Endothelial cell of umbilical vein (primary cell): ENCODE measurements at regions not wholly inside any gene's neighbourhood (a gene's known extent, or its start where the extent isn't known, plus 50 kb on each side); places are given as distances from the start of the nearest gene placed in this dataset.

Experiments used
- BruUV-seq: library from RNA; stranded (reverse); fragments of 400-500 nt; replicated peaks from 2 replicates; lab custom pipeline; 2021; lab: Mats Ljungman, UMichigan
- CTCF ChIA-PET: fragments of 300-600, 350-600 bp; sonication (Branson Sonifier 250); formaldehyde crosslinking; loops from one replicate; lab custom pipeline; 2021; ENCODE audit warnings: antibody characterized with exemption, inconsistent platforms; lab: Charles Lee
- POLR2A ChIA-PET: fragments of 300-600, 350-600 bp; sonication (Branson Sonifier 250); formaldehyde crosslinking; loops from one replicate; lab custom pipeline; 2021; ENCODE audit warnings: antibody characterized with exemption, inconsistent platforms; lab: Charles Lee
- DNase-seq: peaks from one replicate; pipeline ENCODE4 v3.0.0-alpha.2; 2011; ENCODE audit warnings: low read depth, low spot score
- FAIRE-seq: peaks from 2 replicates; lab custom pipeline; 2011; peaks lifted over from hg19 to GRCh38; lab: Jason Lieb, UNC
- H2AFZ ChIP-seq: 2 replicates; pipeline ENCODE4 v1.6.0; 2012; ENCODE audit warnings: low read depth, low read length, control low read depth, inconsistent platforms
- H3K27ac ChIP-seq: 2 replicates; pipeline ENCODE4 v1.5.1; 2011; ENCODE audit warnings: low read depth, mild to moderate bottlenecking, control low read depth, low read length, moderate library complexity; ENCODE audit not compliant: insufficient read depth
- H3K27me3 ChIP-seq, 2 experiments: 2 replicates each; pipeline versions ENCODE4 v1.6.0 to v1.6.1; 2011; ENCODE audit warnings: low read length in 2 of 2, mixed read lengths in 1 of 2; ENCODE audit not compliant: control insufficient read depth in 2 of 2, insufficient read depth in 2 of 2
- H3K36me3 ChIP-seq, 2 experiments: 2 replicates in 1 of 2; 3 replicates in 1 of 2; pipeline ENCODE4 v1.5.1; 2011; ENCODE audit warnings: low read length in 2 of 2, mild to moderate bottlenecking in 1 of 2, moderate library complexity in 1 of 2; ENCODE audit not compliant: control insufficient read depth in 2 of 2, insufficient read depth in 2 of 2; ENCODE audit errors: extremely low read depth in 1 of 2
- H3K4me1 ChIP-seq: 3 replicates; pipeline ENCODE4 v1.5.1; 2011; ENCODE audit warnings: mild to moderate bottlenecking, low read length; ENCODE audit not compliant: control insufficient read depth, insufficient read depth; ENCODE audit errors: extremely low read depth
- H3K4me2 ChIP-seq: 2 replicates; pipeline ENCODE4 v1.6.1; 2011; ENCODE audit warnings: low read length, control low read depth, mixed read lengths; ENCODE audit not compliant: insufficient read depth
- H3K4me3 ChIP-seq, 3 experiments: fragments of 200-600 bp in 1 of 3; sonication (generic), shearing (Covaris generic) in 1 of 3; replicated peaks in 1 of 3; 2 replicates each; pipeline ENCODE4 v1.5.1; 2011 to 2016; ENCODE audit warnings: control low read depth in 3 of 3, low read length in 3 of 3, mild to moderate bottlenecking in 2 of 3, inconsistent platforms in 1 of 3, low read depth in 1 of 3, moderate library complexity in 1 of 3; ENCODE audit not compliant: insufficient read depth in 1 of 3
- H3K79me2 ChIP-seq: 2 replicates; pipeline ENCODE4 v1.6.0; 2012; ENCODE audit warnings: low read length, inconsistent platforms; ENCODE audit not compliant: control insufficient read depth, insufficient read depth
- H3K9ac ChIP-seq: replicated peaks from 2 replicates; pipeline ENCODE3; 2011; ENCODE audit warnings: low read length, control low read depth; ENCODE audit not compliant: insufficient read depth; ENCODE audit errors: extremely low read depth
- H3K9me1 ChIP-seq: replicated peaks from 3 replicates; pipeline ENCODE4 v1.6.0; 2011; ENCODE audit warnings: mild to moderate bottlenecking, low read length; ENCODE audit not compliant: control insufficient read depth, insufficient read depth; ENCODE audit errors: extremely low read depth
- H3K9me3 ChIP-seq: replicated peaks from 2 replicates; pipeline ENCODE4 v1.5.1; 2012; ENCODE audit warnings: low read length, inconsistent platforms; ENCODE audit not compliant: control insufficient read depth, insufficient read depth
- H4K20me1 ChIP-seq: replicated peaks from 2 replicates; pipeline ENCODE3; 2011; ENCODE audit warnings: mild to moderate bottlenecking, low read length; ENCODE audit not compliant: control insufficient read depth, insufficient read depth; ENCODE audit errors: extremely low read depth
- EZH2 ChIP-seq: IDR thresholded peaks from 2 replicates; pipeline ENCODE4 v1.6.1; 2012; ENCODE audit warnings: borderline replicate concordance, low read depth, mild to moderate bottlenecking, moderate library complexity, low read length, inconsistent platforms; ENCODE audit not compliant: severe bottlenecking
- GATA2 ChIP-seq: IDR thresholded peaks from 2 replicates; pipeline ENCODE4 v1.7.0; 2011; ENCODE audit warnings: low read depth, mild to moderate bottlenecking, moderate library complexity, mixed read lengths, low read length; ENCODE audit not compliant: insufficient read length, insufficient read depth
- JUN ChIP-seq: IDR thresholded peaks from 2 replicates; pipeline ENCODE4 v1.6.1; 2011; ENCODE audit warnings: borderline replicate concordance, low read depth; ENCODE audit not compliant: insufficient read length, insufficient read depth
- MYC ChIP-seq: IDR thresholded peaks from one replicate; pipeline ENCODE4 v1.6.1; 2011; ENCODE audit warnings: mild to moderate bottlenecking, low read depth, low read length
- POLR2A ChIP-seq: IDR thresholded peaks from 2 replicates; pipeline ENCODE4 v1.6.1; 2012; ENCODE audit warnings: low read depth, mild to moderate bottlenecking, control low read depth, low read length
- POLR2AphosphoS5 ChIP-seq: IDR thresholded peaks from 2 replicates; pipeline ENCODE4 v1.6.1; 2012; ENCODE audit warnings: low read depth, mild to moderate bottlenecking, control low read depth, low read length, moderate library complexity; ENCODE audit not compliant: insufficient read depth
- dilution Hi-C: fragments of 300-500 bp; cut with MboI; formaldehyde crosslinking; loops from one replicate; pipeline ENCODE4 v1.15.0; 2019; ENCODE audit warnings: low sequenced_read_pairs; ENCODE audit not compliant: extremely low pct_ligation_motif_present
- intact Hi-C: fragments of 100-400 bp; cut with micrococcal nuclease; formaldehyde crosslinking; loops from one replicate; pipeline ENCODE4 v1.10.0; 2022
- TF ChIP-seq, protein P1 (sequence below): IDR thresholded peaks from 2 replicates; pipeline ENCODE4 v1.6.1; 2011; ENCODE audit not compliant: insufficient read depth, insufficient read length
- TF ChIP-seq, protein P2 (sequence below), 2 donors: IDR thresholded peaks; 1 replicate in 1 of 2; 2 replicates in 1 of 2; pipeline ENCODE4 v1.5.1; 2011; ENCODE audit warnings: low read length in 2 of 2, mild to moderate bottlenecking in 2 of 2, moderate library complexity in 2 of 2, control low read depth in 1 of 2, inconsistent platforms in 1 of 2, low read depth in 1 of 2; ENCODE audit not compliant: insufficient read depth in 1 of 2; ENCODE audit errors: extremely low read depth in 1 of 2

DNA sequence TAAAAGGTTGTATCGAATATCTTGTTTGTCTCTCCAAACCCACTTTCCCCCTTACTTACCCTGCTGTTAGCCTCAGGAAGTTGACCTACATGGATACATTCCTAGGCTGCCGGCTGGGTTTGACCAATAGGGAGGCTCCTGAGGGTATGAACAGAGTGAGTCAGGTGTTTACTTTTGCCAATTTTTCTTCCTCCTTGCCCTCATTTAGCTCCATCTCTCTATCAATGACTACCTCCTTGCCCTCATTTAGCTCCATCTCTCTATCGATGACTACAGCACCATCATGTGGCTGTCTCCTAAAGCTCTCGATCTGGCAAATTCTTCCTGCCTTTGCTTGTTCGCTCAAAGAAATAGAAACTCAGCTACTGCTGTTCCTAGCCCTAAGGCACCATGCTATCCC lies 571.9 kb upstream of the CRIM1 start:
- H3K9me1 ChIP-seq: no peaks in the 10 kb centered on the region
- H3K27ac ChIP-seq: no peak overlapping the region
- no peaks in the 10 kb centered on the region for H3K79me2 ChIP-seq
- H4K20me1 ChIP-seq: no peaks in the 10 kb centered on the region
- no peaks in the 10 kb centered on the region for H3K4me1 ChIP-seq
- no peak overlapping the region for H3K9ac ChIP-seq
- no peaks in the 10 kb centered on the region for H3K9me3 ChIP-seq
- no peaks in the 10 kb centered on the region for H3K36me3 ChIP-seq
- ChIA-PET POLR2A (no interaction called here), CTCF (interaction anchor here (0.9 to 1.5 kb wide), 3 partner anchors 10 to 1686 kb away, joined by 3 to 6 read pairs (median 3); no protein-coding TSS in a partner anchor)
- TF ChIP-seq MYC (no peak), POLR2AphosphoS5 (no peak), GATA2 (no peak), POLR2A (no peak), JUN (no peak), EZH2 (no peak)
- TF ChIP-seq, protein P1, sequence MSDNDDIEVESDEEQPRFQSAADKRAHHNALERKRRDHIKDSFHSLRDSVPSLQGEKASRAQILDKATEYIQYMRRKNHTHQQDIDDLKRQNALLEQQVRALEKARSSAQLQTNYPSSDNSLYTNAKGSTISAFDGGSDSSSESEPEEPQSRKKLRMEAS: no peak
- TF ChIP-seq, protein P2, sequence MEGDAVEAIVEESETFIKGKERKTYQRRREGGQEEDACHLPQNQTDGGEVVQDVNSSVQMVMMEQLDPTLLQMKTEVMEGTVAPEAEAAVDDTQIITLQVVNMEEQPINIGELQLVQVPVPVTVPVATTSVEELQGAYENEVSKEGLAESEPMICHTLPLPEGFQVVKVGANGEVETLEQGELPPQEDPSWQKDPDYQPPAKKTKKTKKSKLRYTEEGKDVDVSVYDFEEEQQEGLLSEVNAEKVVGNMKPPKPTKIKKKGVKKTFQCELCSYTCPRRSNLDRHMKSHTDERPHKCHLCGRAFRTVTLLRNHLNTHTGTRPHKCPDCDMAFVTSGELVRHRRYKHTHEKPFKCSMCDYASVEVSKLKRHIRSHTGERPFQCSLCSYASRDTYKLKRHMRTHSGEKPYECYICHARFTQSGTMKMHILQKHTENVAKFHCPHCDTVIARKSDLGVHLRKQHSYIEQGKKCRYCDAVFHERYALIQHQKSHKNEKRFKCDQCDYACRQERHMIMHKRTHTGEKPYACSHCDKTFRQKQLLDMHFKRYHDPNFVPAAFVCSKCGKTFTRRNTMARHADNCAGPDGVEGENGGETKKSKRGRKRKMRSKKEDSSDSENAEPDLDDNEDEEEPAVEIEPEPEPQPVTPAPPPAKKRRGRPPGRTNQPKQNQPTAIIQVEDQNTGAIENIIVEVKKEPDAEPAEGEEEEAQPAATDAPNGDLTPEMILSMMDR (IDR thresholded peaks at IDR 0.05; ENCODE audit: extremely low read depth in 1 of 2, insufficient read depth in 1 of 2, low read depth in 1 of 2, low read length in 2 of 2): no peak
- no peak overlapping the region for H3K4me3 ChIP-seq
- dilution Hi-C loops: no loop called here
- H3K27me3 ChIP-seq: no peaks in the 10 kb centered on the region
- BruUV-seq: no TSS peak
- intact Hi-C loops: no loop called here
- DNase-seq: no peak
- no peak for FAIRE-seq
- H3K4me2 ChIP-seq: no peak overlapping the region
- H2AFZ ChIP-seq: no peak overlapping the region
